Stimulated activated CD4-positive, alpha-beta T cell treated with anti-CD3 and anti-CD28 coated beads, TNF-alpha, amount 100 ng/mL, for 24 hours (primary cell): ENCODE measurements at regions not wholly inside any gene's neighbourhood (a gene's known extent, or its start where the extent isn't known, plus 50 kb on each side); places are given as distances from the start of the nearest gene placed in this dataset.

Experiments used
- DNase-seq, 3 experiments: peaks; one replicate each; pipeline ENCODE4 v3.0.0-alpha.2; 2020; ENCODE audit warnings: low read depth in 3 of 3

GRCh38 chr13:84460989-84461388 is 578.7 kb upstream of the SLITRK1 start:
- DNase-seq = no peak

- DNase-seq = no peak
These were observed 573.0 kb upstream of the SLITRK1 start for GRCh38 chr13:84455143-84455905.

GRCh38 chr13:84447640-84447978 is 565.3 kb upstream of the SLITRK1 start:
- no peak for DNase-seq

DNA sequence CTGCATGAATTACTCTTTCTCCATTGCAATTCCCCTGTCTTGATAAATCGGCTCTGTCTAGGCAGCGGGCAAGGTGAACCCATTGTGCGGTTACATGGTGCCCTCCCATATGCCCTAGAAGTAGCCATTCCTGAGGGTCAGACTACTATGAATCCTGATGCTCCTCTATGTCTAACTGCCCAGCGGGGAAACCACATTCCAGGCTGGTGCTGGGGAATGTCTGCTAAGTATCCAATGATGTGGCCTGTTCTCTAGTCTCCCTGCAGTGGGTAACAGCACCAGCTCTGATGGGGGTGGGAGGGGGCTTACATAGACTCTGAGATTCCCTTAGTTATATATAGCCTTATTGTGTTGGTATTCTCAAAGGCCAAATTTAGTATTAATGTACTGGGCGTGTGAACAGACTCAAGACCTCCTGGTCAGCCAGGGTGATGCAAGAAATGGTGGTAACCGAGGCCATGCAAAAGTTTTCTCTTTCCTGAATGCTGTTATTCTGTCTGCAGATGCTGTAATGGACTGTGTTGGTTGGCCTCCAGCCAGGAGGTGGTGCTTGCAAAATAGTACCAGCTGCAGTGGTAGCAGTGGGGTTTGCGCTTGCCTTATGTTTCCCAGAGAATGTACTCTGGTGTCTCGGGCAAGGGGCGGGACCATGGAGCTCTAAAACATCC is 564.8 kb upstream of the SLITRK1 start:
- DNase-seq = no peak

GRCh38 chr13:84445776-84446175 is 563.5 kb upstream of the SLITRK1 start:
- DNase-seq = no peak

DNA sequence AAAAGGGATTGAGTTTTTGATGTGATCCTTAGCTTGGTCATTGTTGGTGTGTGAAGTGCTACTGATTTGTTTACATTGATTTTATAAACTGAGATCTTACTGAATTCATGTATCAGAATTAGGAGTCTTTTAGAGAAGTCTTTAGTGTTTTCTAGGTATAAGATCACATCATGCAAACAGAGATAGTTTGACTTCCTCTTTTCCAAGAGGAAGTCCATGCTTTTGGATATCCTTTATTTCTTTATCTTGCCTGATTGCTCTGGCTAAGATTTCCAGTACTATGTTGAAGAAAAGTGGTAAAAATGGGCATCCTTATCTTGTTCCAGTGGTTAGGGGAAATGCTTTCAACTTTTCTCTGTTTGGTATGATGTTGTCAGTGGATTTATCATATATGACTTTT is 561.2 kb upstream of the SLITRK1 start:
- DNase-seq = no peak

- no peak for DNase-seq
These were observed 556.8 kb upstream of the SLITRK1 start for GRCh38 chr13:84439108-84439507.

- no peak for DNase-seq
These were observed 550.8 kb upstream of the SLITRK1 start for GRCh38 chr13:84433024-84433423.

DNA sequence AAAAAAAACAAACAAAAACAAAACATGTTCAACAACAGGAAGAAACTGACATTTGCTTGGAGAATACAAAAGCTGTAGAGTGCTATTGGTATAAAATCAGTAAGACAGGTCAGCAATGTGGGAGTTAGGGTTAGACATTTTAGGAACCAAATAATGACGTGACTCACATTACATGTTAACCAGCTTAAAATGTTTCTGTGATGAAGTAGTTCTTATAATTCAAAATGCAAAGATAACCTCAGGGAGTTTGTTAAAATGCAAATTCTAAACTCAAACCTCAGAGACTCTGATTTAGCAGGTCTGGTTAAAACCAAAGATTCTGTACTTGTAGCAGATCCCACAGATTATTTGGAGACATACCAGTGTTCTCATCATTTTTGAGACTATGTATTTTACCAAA is 549.4 kb upstream of the SLITRK1 start:
- no peak for DNase-seq

- DNase-seq = no peak
These were observed 548.2 kb upstream of the SLITRK1 start for GRCh38 chr13:84430446-84430845.

DNA sequence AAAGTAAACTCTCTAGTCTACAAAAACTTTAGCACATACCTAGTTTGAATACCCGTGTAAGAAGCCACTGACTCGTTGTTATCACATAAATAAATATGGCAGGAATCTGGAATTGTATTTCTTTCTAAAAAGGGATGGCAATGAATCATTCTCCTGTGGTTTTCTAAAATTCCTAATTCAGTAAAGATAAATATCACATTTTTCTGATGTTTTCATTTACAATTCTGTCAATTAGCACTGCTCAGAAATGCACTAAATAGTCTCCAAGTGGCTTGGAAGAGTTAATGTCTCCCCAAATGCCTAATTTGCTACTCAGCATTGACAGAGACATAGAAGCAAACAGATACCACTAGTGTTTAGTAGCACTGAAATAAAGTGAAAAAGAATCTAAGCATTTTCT is 547.7 kb upstream of the SLITRK1 start:
- no peak for DNase-seq

- DNase-seq = no peak
These were observed 535.8 kb upstream of the SLITRK1 start for GRCh38 chr13:84418041-84418440.

DNA sequence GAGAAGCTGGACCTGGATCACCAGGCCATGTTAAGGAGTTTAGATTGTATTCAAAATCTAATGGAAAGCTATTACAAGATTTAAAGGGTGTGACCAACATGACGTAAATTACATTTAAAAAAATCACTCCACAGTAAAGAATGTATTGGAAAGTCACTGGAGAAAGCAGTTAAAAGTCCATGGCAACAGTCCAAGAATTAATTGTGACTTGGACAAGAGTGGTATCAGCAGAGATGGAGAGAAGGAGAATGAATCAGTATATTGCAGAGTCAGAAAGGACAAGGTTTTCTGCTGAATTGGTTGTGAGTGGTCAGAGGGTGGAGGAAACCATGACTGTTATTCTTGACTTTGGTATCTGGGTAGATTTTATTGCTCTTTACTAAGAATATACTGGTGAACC is 535.1 kb upstream of the SLITRK1 start:
- DNase-seq = no peak

DNA sequence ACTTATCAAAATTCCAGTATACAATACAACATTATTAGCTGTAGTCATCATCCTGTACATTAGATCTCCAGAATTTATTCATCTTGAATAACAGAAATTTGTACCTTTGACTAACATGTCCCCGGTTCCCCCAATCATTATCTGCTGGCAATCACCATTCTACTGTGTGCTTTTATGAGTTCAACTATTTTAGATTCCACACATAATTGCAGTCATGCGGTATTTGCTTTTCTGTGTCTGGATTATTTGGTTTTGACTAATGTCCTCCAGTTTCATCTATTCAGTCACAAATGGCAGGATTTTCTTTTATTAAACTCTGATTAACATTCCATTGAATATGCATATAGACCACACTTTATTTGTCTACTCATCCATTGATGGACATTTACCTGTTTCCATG is 530.7 kb upstream of the SLITRK1 start:
- no peak for DNase-seq

DNA sequence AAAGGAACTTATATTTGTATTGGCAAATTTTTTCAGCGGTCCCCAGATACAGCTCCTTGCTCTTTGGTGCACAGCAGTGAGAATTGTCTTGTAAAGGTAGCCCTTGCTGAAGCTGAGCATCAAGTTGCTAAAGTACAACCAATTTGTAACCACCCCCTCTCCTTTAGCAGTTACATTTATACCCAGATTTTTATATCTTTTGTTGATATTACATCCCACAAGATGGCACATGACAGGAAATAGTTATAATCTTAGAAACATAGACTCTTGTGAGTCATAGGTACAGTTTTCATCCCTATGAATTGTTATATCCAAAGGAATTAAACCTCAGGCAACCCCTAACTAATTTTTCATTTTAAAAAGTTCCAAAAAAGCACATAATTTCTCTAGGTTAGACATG is 523.0 kb upstream of the SLITRK1 start:
- no peak for DNase-seq

DNA sequence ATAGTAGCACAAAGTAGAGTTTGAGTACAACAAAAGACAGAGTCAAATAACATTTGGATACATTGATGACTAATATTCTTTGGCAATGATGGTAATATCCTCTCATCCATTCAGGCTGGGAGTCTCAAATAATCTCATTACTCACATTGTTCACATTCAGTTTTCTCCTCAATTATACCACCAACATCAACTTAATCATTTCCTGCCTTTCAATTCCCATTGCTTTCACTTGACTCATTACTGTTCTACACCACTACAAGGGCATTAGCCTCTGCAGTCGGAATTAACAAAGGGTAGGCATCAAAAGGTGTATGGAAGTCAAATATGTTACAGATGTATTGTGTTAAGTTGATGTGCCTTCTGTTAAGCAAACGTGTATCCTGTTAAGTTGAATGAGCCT is 518.4 kb upstream of the SLITRK1 start:
- DNase-seq = no peak

GRCh38 chr13:84399320-84400085 is 517.2 kb upstream of the SLITRK1 start:
- no peak for DNase-seq

- DNase-seq = no peak
These were observed 511.8 kb upstream of the SLITRK1 start for GRCh38 chr13:84393981-84394625.

- DNase-seq = no peak
These were observed 498.6 kb upstream of the SLITRK1 start for GRCh38 chr13:84380866-84381265.

- DNase-seq = no peak
These were observed 494.8 kb upstream of the SLITRK1 start for GRCh38 chr13:84377106-84377505.

- no peak for DNase-seq
These were observed 484.2 kb upstream of the SLITRK1 start for GRCh38 chr13:84366506-84366905.

DNA sequence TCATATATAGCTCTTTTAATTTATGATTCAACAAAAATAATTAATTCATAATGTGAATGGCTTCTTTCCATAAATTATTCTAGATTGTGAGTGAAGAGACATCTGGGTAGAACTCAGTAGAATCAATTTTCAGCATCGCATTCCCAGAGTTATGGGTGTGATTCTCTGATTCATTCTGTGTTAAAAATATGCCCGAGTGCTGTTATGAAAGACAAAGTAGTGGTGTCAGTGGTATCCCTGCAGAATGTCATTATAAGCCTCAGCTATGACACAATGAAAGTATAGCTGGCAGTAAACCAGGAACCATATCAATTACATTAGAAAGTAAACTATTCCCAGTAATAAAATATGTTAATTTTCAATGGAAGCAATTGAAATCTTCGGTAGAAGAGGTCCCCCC is 480.5 kb upstream of the SLITRK1 start:
- DNase-seq = no peak
